GM21528 (cell line): ENCODE measurements at regions not wholly inside any gene's neighbourhood (a gene's known extent, or its start where the extent isn't known, plus 50 kb on each side); places are given as distances from the start of the nearest gene placed in this dataset.
"Not testable (repeated sequence)": the region's sequence is repeated elsewhere in the genome, so short reads cannot be mapped to it uniquely, and the experiment has no call there.

Source experiments
- ATAC-seq: cut with Tn5 transposase; IDR thresholded peaks from one replicate; pipeline ENCODE4 v1.9.1; 2021; ENCODE audit warnings: mild to moderate bottlenecking, moderate library complexity; ENCODE audit not compliant: unreplicated experiment, low FRiP score

GRCh38 chr3:168977716-168978374 lies 685.7 kb downstream of the MECOM start:
- ATAC-seq, result no peak

GRCh38 chr3:168976969-168977368 lies 686.5 kb downstream of the MECOM start:
- ATAC-seq, result no peak

GRCh38 chr3:168975576-168975975 lies 687.9 kb downstream of the MECOM start:
- no peak for ATAC-seq

GRCh38 chr3:168974617-168975403 lies 688.7 kb downstream of the MECOM start:
- no peak for ATAC-seq

- no peak for ATAC-seq
Measured at GRCh38 chr3:168973897-168974296, 689.6 kb downstream of the MECOM start.

GRCh38 chr3:168973206-168973605 lies 690.3 kb downstream of the MECOM start:
- no peak for ATAC-seq

GRCh38 chr3:168968609-168969008 lies 694.9 kb downstream of the MECOM start:
- ATAC-seq, result no peak

- no peak for ATAC-seq
Measured at GRCh38 chr3:168964736-168965135, 698.8 kb downstream of the MECOM start.

- no peak for ATAC-seq
Measured at GRCh38 chr3:168961271-168961670, 702.2 kb downstream of the MECOM start.

GRCh38 chr3:168959731-168960130 lies 703.8 kb downstream of the MECOM start:
- ATAC-seq, result no peak

- no peak for ATAC-seq
Measured at GRCh38 chr3:168958466-168958865, 705.0 kb downstream of the MECOM start.

- no peak for ATAC-seq
Measured at GRCh38 chr3:168956076-168956475, 707.4 kb downstream of the MECOM start.

- no peak for ATAC-seq
Measured at GRCh38 chr3:168952551-168952950, 711.0 kb downstream of the MECOM start.

- ATAC-seq, result no peak
Measured at GRCh38 chr3:168951884-168952283, 711.6 kb downstream of the MECOM start.

GRCh38 chr3:168951368-168951767 lies 712.1 kb downstream of the MECOM start:
- ATAC-seq, result no peak

GRCh38 chr3:168950622-168951021 lies 712.9 kb downstream of the MECOM start:
- ATAC-seq, result no peak

- no peak for ATAC-seq
Measured at GRCh38 chr3:168939651-168940238, 723.8 kb downstream of the MECOM start.

GRCh38 chr3:168933614-168934013 lies 729.9 kb downstream of the MECOM start:
- no peak for ATAC-seq

GRCh38 chr3:168929997-168930396 lies 733.5 kb downstream of the MECOM start:
- ATAC-seq, result not testable (repeated sequence)

- ATAC-seq, result no peak
Measured at GRCh38 chr3:168926426-168926825, 737.1 kb downstream of the MECOM start.

- ATAC-seq, result no peak
Measured at GRCh38 chr3:168925568-168925967, 737.9 kb downstream of the MECOM start.

- ATAC-seq, result no peak
Measured at GRCh38 chr3:168914662-168915061, 748.9 kb downstream of the MECOM start.
